ENCODE measurements at regions not wholly inside any gene's neighbourhood (a gene's known extent, or its start where the extent isn't known, plus 50 kb on each side); places are given as distances from the start of the nearest gene placed in this dataset.

- H3K36me3 Mint-ChIP-seq (ENCODE audit: low read depth) = no peaks in the 10 kb centered on the region
- H3K9ac ChIP-seq (ENCODE audit: extremely low read depth, low read length, poor library complexity, severe bottlenecking) = no peak overlapping the region
- H3K9me3 ChIP-seq (ENCODE audit: control insufficient read depth, low read length) = no peaks in the 10 kb centered on the region
- no peaks in the 10 kb centered on the region for H3K27me3 ChIP-seq (ENCODE audit: control insufficient read depth, insufficient read depth, low read length, poor library complexity, severe bottlenecking)
- no peaks in the 10 kb centered on the region for H3K4me1 Mint-ChIP-seq
- H3K27ac ChIP-seq (ENCODE audit: low read depth, low read length) = no peak overlapping the region
- no peak overlapping the region for H3K27ac Mint-ChIP-seq
- H3K36me3 ChIP-seq (ENCODE audit: control insufficient read depth, insufficient read depth, low read length) = no peaks in the 10 kb centered on the region
- H3K4me1 ChIP-seq (ENCODE audit: control insufficient read depth, insufficient read depth, low read length) = no peaks in the 10 kb centered on the region
- H3K4me3 Mint-ChIP-seq = no peak overlapping the region
- no peaks in the 10 kb centered on the region for H3K9me3 Mint-ChIP-seq
- no peak overlapping the region for H3K4me3 ChIP-seq (ENCODE audit: low read length)
- H3K27me3 Mint-ChIP-seq (ENCODE audit: insufficient read depth) = no peaks in the 10 kb centered on the region
- WGBS, 2 experiments (ENCODE audit: insufficient coverage in 1 of 2, insufficient read length in 1 of 2) = 56 to 83% methylated on average over 4 to 7 of the region's 7 CpGs
- DNase-seq = peak; percentile 59
- peak; percentile 44 for TF ChIP-seq CTCF (conservative IDR thresholded peaks at IDR 0.05)
Measured at GRCh38 chr5:153404747-153405146, 85.7 kb upstream of the GRIA1 start.

GRCh38 chr5:153421676-153422075, 68.8 kb upstream of the GRIA1 start:
- no peak for DNase-seq
- Histone ChIP-seq H3K4me3 (ENCODE audit: low read length) (no peak overlapping the region), H3K4me1 (ENCODE audit: control insufficient read depth, insufficient read depth, low read length) (no peaks in the 10 kb centered on the region), H3K36me3 (ENCODE audit: control insufficient read depth, insufficient read depth, low read length) (no peaks in the 10 kb centered on the region), H3K9ac (ENCODE audit: extremely low read depth, low read length, poor library complexity, severe bottlenecking) (no peak overlapping the region), H3K9me3 (ENCODE audit: control insufficient read depth, low read length) (no peaks in the 10 kb centered on the region), H3K27ac (ENCODE audit: low read depth, low read length) (no peak overlapping the region), H3K27me3 (ENCODE audit: control insufficient read depth, insufficient read depth, low read length, poor library complexity, severe bottlenecking) (no peaks in the 10 kb centered on the region)
- Mint-ChIP-seq H3K27ac (no peak overlapping the region), H3K27me3 (ENCODE audit: insufficient read depth) (no peaks in the 10 kb centered on the region), H3K4me1 (peaks cover 14% of the 10 kb centered on the region), H3K36me3 (ENCODE audit: low read depth) (no peaks in the 10 kb centered on the region), H3K4me3 (no peak overlapping the region), H3K9me3 (no peaks in the 10 kb centered on the region)
- no peak for TF ChIP-seq CTCF (conservative IDR thresholded peaks at IDR 0.05)

GRCh38 chr5:153425914-153426313, 64.6 kb upstream of the GRIA1 start:
- H3K4me3 ChIP-seq (ENCODE audit: low read length) = no peak overlapping the region
- peak; percentile 79 for DNase-seq
- 47% methylated on average over 1 of the region's 1 CpG; no CpG with 5 or more reads in 1 of the 2 experiments for WGBS, 2 experiments (ENCODE audit: insufficient coverage in 1 of 2, insufficient read length in 1 of 2)
- H3K9ac ChIP-seq (ENCODE audit: extremely low read depth, low read length, poor library complexity, severe bottlenecking) = no peak overlapping the region
- H3K27ac ChIP-seq (ENCODE audit: low read depth, low read length) = no peak overlapping the region
- no peaks in the 10 kb centered on the region for H3K9me3 ChIP-seq (ENCODE audit: control insufficient read depth, low read length)
- no peaks in the 10 kb centered on the region for H3K27me3 ChIP-seq (ENCODE audit: control insufficient read depth, insufficient read depth, low read length, poor library complexity, severe bottlenecking)
- no peaks in the 10 kb centered on the region for H3K36me3 Mint-ChIP-seq (ENCODE audit: low read depth)
- TF ChIP-seq CTCF (conservative IDR thresholded peaks at IDR 0.05) = peak; percentile 80
- H3K4me1 Mint-ChIP-seq = peaks cover 9% of the 10 kb centered on the region
- no peak overlapping the region for H3K27ac Mint-ChIP-seq
- H3K36me3 ChIP-seq (ENCODE audit: control insufficient read depth, insufficient read depth, low read length) = no peaks in the 10 kb centered on the region
- no peaks in the 10 kb centered on the region for H3K4me1 ChIP-seq (ENCODE audit: control insufficient read depth, insufficient read depth, low read length)
- H3K9me3 Mint-ChIP-seq = no peaks in the 10 kb centered on the region
- H3K4me3 Mint-ChIP-seq = no peak overlapping the region
- no peaks in the 10 kb centered on the region for H3K27me3 Mint-ChIP-seq (ENCODE audit: insufficient read depth)

All from endodermal cell (in vitro differentiated cells).